Middle frontal gyrus (tissue), 1 donor: ENCODE measurements at regions not wholly inside any gene's neighbourhood (a gene's known extent, or its start where the extent isn't known, plus 50 kb on each side); places are given as distances from the start of the nearest gene placed in this dataset.
"Not testable (repeated sequence)": the region's sequence is repeated elsewhere in the genome, so short reads cannot be mapped to it uniquely, and the experiment has no call there.

Experiments used
- DNase-seq: peaks from one replicate; pipeline ENCODE4 v3.0.0-alpha.2; 2015; ENCODE audit warnings: low spot score; ENCODE audit errors: extremely low spot score

DNA sequence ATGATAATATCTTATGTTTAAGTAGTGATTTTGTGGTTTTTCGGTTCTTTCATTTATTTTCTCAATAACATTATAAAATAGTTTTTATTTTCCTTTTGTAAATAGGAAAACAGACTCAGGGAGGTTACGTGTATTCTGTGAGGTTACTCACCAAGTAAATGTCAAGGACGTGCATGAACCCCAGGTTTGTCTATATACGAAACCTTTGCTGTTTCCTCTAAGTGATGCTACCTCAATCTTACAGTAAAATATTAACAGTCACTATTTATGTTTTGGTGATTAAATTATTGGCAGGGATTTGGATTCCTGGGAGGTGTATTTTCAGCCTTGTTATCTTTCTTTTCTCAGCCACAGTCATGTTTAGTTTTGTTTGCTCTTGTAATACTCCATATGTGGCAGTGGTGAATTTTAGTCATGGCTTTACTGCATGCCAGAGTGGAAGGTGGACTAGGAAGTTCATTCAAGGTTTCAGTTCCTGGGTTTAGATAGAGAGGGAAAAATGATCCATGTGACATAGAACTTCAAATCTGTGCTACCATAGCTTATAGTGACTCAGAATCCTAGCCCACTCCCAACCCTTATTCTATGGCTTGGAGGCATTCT lies 139.9 kb downstream of the ARL4A start:
- DNase-seq = no peak

- no peak for DNase-seq
These were observed 140.5 kb downstream of the ARL4A start for GRCh38 chr7:12827920-12828319.

GRCh38 chr7:12831024-12831423 lies 143.6 kb downstream of the ARL4A start:
- no peak for DNase-seq

GRCh38 chr7:12833829-12834228 lies 146.4 kb downstream of the ARL4A start:
- no peak for DNase-seq

GRCh38 chr7:12834782-12835181 lies 147.3 kb downstream of the ARL4A start:
- DNase-seq = no peak

DNA sequence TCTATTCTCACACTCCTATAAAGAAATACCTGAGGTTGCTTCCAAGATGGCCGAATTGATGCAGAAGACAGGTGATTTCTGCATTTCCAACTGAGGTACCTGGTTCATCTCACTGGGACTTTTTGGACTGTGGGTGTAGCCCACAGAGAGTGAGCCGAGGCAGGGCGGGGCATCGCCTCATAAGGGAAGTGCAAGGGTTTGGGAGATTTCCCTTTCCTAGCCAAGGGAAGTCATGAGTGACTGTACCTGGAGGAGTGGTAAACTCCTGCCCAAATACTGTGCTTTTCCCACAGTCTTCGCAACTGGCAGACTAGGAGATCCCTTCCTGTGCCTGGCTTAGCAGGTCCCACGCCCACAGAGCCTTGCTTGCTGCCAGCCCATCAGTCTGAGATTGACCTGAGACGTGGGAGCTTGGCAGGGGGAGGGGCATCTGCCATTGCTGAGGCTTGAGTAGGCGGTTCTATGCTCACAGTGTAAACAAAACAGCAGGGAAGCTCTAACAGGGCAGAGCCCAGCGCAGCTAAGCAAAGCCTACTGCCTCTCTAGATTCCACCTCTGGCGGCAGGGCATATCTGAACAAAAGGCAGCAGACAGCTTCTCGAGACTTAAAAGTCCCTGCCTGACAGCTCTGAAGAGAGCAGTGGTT lies 152.2 kb downstream of the ARL4A start:
- DNase-seq = no peak

DNA sequence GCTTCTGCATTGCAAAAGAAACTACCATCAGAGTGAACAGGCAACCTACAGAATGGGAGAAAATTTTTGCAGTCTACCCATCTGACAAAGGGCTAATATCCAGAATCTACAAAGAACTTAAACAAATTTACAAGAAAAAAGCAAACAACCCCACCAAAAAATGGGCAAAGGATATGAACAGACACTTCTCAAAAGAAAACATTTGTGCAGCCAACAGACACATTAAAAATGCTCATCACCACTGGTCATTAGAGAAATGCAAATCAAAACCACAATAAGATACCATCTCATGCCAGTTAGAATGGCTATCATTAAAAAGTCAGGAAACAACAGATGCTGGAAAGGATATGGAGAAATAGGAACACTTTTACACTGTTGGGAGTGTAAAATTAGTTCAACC lies 157.3 kb downstream of the ARL4A start:
- DNase-seq = not testable (repeated sequence)

DNA sequence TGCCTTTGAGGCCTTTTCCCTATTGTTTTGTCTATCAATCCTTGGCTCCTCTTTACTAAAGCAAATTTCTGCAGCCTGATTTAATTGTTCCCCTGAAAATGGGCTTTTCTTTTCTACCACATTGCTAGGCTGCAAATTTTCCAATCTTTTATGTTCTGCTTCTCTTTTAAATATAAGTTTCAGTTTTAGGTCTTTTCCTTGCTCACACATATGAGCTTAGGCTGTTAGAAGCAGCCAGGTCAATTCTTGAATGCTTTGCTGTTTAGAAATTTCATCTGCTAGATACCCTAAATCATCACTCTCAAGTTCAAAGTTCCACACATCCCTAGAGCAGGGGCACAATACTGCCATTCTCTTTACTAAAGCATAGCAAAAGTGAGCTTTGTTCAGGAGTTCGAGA lies 159.6 kb downstream of the ARL4A start:
- DNase-seq = no peak

DNA sequence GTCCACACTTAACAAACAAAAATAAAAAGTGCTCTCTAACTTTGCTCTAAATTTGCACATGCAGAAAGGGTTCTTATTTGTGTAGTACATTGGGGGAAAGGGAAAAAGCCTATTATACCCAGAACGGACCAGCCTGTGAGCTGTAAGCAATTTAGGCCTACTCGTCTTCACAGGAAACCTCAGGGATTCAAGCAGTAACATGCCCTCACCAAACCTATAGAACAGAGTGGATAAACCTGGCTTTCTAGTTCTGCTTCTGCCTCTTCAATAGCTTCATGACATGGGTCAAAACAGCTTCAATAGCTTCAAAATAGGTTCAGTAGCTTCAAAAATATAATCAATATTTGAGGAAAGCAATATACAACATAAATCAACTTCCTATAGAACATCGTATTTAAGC lies 163.7 kb downstream of the ARL4A start:
- no peak for DNase-seq

DNA sequence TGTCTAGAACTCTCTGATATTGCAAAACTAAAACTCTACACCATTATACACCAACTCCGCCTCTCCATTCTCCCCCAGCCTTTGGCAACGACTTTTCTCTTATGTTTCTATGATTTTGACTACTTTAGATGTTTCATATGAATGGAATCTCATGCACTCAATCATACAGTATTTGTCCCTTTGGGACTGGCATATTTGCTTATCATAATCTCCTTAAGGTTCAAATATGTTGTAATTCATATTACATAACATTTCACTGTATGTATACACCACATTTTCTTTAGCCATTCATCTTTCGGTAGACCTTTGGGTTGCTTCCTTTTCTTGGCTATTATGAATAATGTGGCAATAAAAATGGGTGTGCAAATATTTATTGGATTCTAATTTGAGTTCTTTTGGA lies 164.4 kb downstream of the ARL4A start:
- DNase-seq = no peak

- DNase-seq = no peak
These were observed 167.6 kb downstream of the ARL4A start for GRCh38 chr7:12855036-12855435.

- DNase-seq = no peak
These were observed 172.3 kb downstream of the ARL4A start for GRCh38 chr7:12859761-12860160.

GRCh38 chr7:12861070-12861469 lies 173.6 kb downstream of the ARL4A start:
- DNase-seq = no peak

GRCh38 chr7:12862146-12862545 lies 174.7 kb downstream of the ARL4A start:
- no peak for DNase-seq

GRCh38 chr7:12864470-12865046 lies 177.1 kb downstream of the ARL4A start:
- DNase-seq = no peak

- DNase-seq = no peak
These were observed 178.2 kb downstream of the ARL4A start for GRCh38 chr7:12865593-12865992.

DNA sequence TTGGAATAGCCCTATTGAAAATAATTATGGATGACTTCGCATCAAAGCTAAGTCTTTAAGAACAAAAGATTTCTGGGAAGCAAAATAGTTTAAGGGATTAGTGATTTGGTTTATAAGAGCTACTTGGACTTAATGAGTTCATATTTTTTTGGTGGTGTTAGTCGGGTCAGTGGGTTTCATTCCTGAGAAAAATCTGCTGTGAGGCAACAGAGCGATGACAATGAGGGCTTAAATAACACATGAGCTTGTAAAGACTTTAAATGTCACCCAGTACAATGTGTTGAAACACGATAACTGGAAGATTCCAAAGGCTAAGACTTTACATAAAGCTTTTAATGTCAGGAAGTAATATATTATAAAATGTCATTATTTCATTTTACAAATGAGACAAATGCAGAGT lies 178.8 kb downstream of the ARL4A start:
- no peak for DNase-seq

DNA sequence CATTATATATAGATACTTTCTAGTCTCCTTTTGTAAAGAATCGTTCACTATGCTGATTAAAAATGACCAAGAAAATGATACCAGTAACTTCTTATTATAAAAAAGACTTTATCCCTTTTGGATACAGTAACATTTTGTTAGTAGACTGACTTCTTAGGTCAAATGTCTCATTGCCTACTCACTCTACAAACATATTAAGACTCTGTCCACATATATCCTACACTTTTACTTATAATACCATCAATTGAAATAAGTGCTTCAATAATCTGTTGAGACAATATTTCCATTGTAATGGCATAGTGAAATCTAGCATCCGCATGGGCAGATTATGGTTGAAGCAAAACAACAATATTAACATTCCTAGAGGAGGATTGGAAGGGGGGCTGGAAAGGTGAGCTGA lies 180.6 kb downstream of the ARL4A start:
- DNase-seq = no peak

DNA sequence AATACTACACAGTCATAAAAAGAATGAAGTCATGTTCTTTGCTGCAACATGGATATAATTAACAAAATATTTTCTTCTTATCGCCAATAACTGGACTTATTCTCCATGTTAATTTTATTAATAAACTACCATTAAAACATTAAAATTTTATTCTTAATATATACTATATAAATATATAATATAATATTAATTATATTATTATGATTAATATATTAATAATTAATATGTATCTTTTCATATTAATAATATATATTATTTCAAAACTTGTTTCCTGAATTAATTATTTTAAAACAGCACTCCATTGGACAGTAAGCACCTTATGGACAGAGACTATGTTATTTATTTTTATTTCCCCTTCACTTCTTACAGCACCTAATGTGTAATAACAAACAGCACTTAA lies 182.8 kb downstream of the ARL4A start:
- no peak for DNase-seq

DNA sequence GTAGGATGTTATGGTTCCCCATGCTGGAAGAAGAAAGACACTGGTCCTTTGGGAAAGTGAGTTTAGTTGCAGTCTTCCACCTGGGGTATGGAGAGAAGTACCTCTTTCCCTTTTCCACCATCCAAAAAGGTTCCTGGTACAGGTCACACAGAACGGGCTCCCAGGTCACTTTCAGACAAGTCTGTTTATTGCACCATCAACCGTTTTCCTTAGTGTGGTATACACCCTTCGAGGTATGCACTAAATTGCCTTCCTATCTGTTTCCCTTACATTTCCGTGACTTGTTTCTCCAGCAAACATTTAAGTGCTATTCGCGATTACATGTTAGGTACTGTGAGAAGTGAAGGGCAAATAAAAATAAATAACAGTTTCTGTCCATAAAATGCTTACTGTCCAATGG lies 185.1 kb downstream of the ARL4A start:
- DNase-seq = no peak

DNA sequence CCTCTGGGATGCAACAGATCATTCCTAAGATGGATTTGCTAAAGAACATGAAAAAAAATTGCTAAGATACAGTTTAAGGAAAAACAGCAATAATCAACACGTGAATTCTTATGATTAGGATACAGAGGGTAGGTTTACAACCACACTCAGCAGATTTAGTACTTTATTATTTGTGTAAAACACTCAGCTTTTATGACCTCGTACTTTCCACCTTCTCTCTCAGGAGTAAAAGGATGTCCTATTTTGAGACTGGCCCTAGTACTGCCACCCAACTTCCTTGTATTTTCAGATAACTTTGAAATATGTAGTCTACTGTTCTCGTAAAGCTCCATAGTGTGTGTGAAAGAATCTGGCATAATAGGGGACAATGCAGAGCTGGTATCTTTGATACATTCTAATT lies 186.1 kb downstream of the ARL4A start:
- DNase-seq = no peak

- DNase-seq = no peak
These were observed 191.7 kb downstream of the ARL4A start for GRCh38 chr7:12879139-12879538.

DNA sequence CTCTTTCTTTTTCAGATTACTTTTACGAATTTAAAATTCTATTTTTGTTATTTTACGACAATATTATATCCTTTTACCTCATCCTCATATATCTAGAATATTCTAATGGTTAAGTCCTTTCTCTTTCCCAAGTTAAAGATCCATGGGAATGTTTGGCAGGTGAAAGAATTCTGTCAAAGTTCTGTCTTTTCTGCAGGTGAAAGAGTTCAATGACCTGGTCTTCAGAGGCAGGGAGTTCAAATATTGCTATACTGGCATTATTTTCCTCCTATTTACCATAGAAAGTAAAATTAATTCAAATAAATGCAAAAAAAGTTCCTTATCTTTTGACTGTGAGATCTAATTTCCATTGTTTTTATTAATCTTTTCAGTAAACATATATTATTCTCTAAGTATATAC lies 194.3 kb downstream of the ARL4A start:
- DNase-seq = no peak
